IgD-negative memory B cell (primary cell): ENCODE measurements at regions not wholly inside any gene's neighbourhood (a gene's known extent, or its start where the extent isn't known, plus 50 kb on each side); places are given as distances from the start of the nearest gene placed in this dataset.

ENCODE experiments used
- H3K27ac Mint-ChIP-seq, 3 donors: one replicate each; pipeline ENCODE4 v1.8.0; 2020 to 2022; ENCODE audit warnings: mild to moderate bottlenecking in 3 of 3, mixed read lengths in 3 of 3, moderate library complexity in 1 of 3
- H3K27me3 Mint-ChIP-seq: one replicate; pipeline ENCODE4 v1.8.0; 2021; ENCODE audit warnings: mixed read lengths
- H3K36me3 Mint-ChIP-seq: one replicate; pipeline ENCODE4 v1.8.0; 2020; ENCODE audit warnings: mild to moderate bottlenecking, mixed read lengths
- H3K4me1 Mint-ChIP-seq, 3 donors: one replicate each; pipeline ENCODE4 v1.8.0; 2020 to 2022; ENCODE audit warnings: mixed read lengths in 3 of 3, mild to moderate bottlenecking in 1 of 3
- H3K4me3 Mint-ChIP-seq, 4 donors: one replicate each; pipeline ENCODE4 v1.8.0; 2020 to 2022; ENCODE audit warnings: mild to moderate bottlenecking in 4 of 4, mixed read lengths in 4 of 4, moderate library complexity in 3 of 4
- H3K9me3 Mint-ChIP-seq, 3 donors: one replicate each; pipeline ENCODE4 v1.8.0; 2020 to 2021; ENCODE audit warnings: mixed read lengths in 3 of 3, mild to moderate bottlenecking in 1 of 3

- Mint-ChIP-seq H3K27ac (no peak overlapping the region), H3K36me3 (no peaks in the 10 kb centered on the region), H3K9me3 (peaks cover 0 to 2% (median 0%) of the 10 kb centered on the region in 3 donors), H3K27me3 (no peaks in the 10 kb centered on the region), H3K4me1 (no peaks in the 10 kb centered on the region), H3K4me3 (no peak overlapping the region)
Observed at GRCh38 chr16:74143171-74143570, 153.4 kb upstream of the PSMD7 start.

GRCh38 chr16:74141015-74141414 lies 155.6 kb upstream of the PSMD7 start:
- H3K36me3 Mint-ChIP-seq = no peaks in the 10 kb centered on the region
- no peak overlapping the region for H3K27ac Mint-ChIP-seq
- no peaks in the 10 kb centered on the region for H3K4me1 Mint-ChIP-seq
- no peak overlapping the region for H3K4me3 Mint-ChIP-seq
- H3K27me3 Mint-ChIP-seq = no peaks in the 10 kb centered on the region
- H3K9me3 Mint-ChIP-seq = peaks cover 0 to 2% (median 0%) of the 10 kb centered on the region in 3 donors

- H3K9me3 Mint-ChIP-seq = peaks cover 0 to 2% (median 0%) of the 10 kb centered on the region in 3 donors
- H3K27me3 Mint-ChIP-seq = no peaks in the 10 kb centered on the region
- H3K27ac Mint-ChIP-seq = no peak overlapping the region
- no peaks in the 10 kb centered on the region for H3K36me3 Mint-ChIP-seq
- H3K4me3 Mint-ChIP-seq = no peak overlapping the region
- no peaks in the 10 kb centered on the region for H3K4me1 Mint-ChIP-seq
Observed at GRCh38 chr16:74140557-74140956, 156.1 kb upstream of the PSMD7 start.

- H3K4me1 Mint-ChIP-seq = no peaks in the 10 kb centered on the region
Observed at GRCh38 chr16:74123826-74124225, 172.8 kb upstream of the PSMD7 start.

GRCh38 chr16:74123195-74123594 lies 173.4 kb upstream of the PSMD7 start:
- Mint-ChIP-seq H3K4me1 (no peaks in the 10 kb centered on the region), H3K27ac (no peak overlapping the region)

More at GRCh38 chr16:74123826-74124225, 172.8 kb upstream of the PSMD7 start:
- Mint-ChIP-seq H3K36me3 (no peaks in the 10 kb centered on the region), H3K27ac (no peak overlapping the region), H3K9me3 (peaks cover 0 to 14% (median 9%) of the 10 kb centered on the region in 3 donors), H3K4me3 (no peak overlapping the region), H3K27me3 (no peaks in the 10 kb centered on the region)

GRCh38 chr16:74117798-74118197 lies 178.8 kb upstream of the PSMD7 start:
- Mint-ChIP-seq H3K36me3 (no peaks in the 10 kb centered on the region), H3K4me3 (no peak overlapping the region), H3K9me3 (peaks cover 0 to 5% (median 0%) of the 10 kb centered on the region in 3 donors), H3K4me1 (peaks cover 0 to 1% (median 0%) of the 10 kb centered on the region in 3 donors), H3K27ac (no peak overlapping the region), H3K27me3 (no peaks in the 10 kb centered on the region)

More at GRCh38 chr16:74123195-74123594, 173.4 kb upstream of the PSMD7 start:
- no peaks in the 10 kb centered on the region for H3K27me3 Mint-ChIP-seq
- H3K9me3 Mint-ChIP-seq = peaks cover 0 to 14% (median 9%) of the 10 kb centered on the region in 3 donors
- no peaks in the 10 kb centered on the region for H3K36me3 Mint-ChIP-seq
- no peak overlapping the region for H3K4me3 Mint-ChIP-seq

- Mint-ChIP-seq H3K27ac (no peak overlapping the region), H3K4me3 (no peak overlapping the region)
Observed at GRCh38 chr16:74113545-74113944, 183.1 kb upstream of the PSMD7 start.

GRCh38 chr16:74111456-74111982 lies 185.1 kb upstream of the PSMD7 start:
- no peak overlapping the region for H3K27ac Mint-ChIP-seq
- H3K9me3 Mint-ChIP-seq = peaks cover 0 to 6% (median 0%) of the 10 kb centered on the region in 3 donors
- no peak overlapping the region for H3K4me3 Mint-ChIP-seq
- peaks cover 1 to 4% (median 4%) of the 10 kb centered on the region in 3 donors for H3K4me1 Mint-ChIP-seq
- H3K36me3 Mint-ChIP-seq = no peaks in the 10 kb centered on the region
- peaks cover 3% of the 10 kb centered on the region for H3K27me3 Mint-ChIP-seq

More at GRCh38 chr16:74113545-74113944, 183.1 kb upstream of the PSMD7 start:
- H3K9me3 Mint-ChIP-seq = peaks cover 0 to 6% (median 0%) of the 10 kb centered on the region in 3 donors
- peaks cover 0 to 1% (median 0%) of the 10 kb centered on the region in 3 donors for H3K4me1 Mint-ChIP-seq
- no peaks in the 10 kb centered on the region for H3K36me3 Mint-ChIP-seq
- no peaks in the 10 kb centered on the region for H3K27me3 Mint-ChIP-seq

- no peaks in the 10 kb centered on the region for H3K36me3 Mint-ChIP-seq
Observed at GRCh38 chr16:74107795-74108610, 188.6 kb upstream of the PSMD7 start.

GRCh38 chr16:74104022-74104421 lies 192.6 kb upstream of the PSMD7 start:
- Mint-ChIP-seq H3K4me1 (peaks cover 0 to 4% (median 4%) of the 10 kb centered on the region in 3 donors), H3K9me3 (peaks cover 0 to 6% (median 0%) of the 10 kb centered on the region in 3 donors), H3K36me3 (no peaks in the 10 kb centered on the region), H3K4me3 (no peak overlapping the region), H3K27me3 (peaks cover 3% of the 10 kb centered on the region), H3K27ac (no peak overlapping the region)

More at GRCh38 chr16:74107795-74108610, 188.6 kb upstream of the PSMD7 start:
- Mint-ChIP-seq H3K4me1 (peaks cover 0 to 4% (median 4%) of the 10 kb centered on the region in 3 donors), H3K9me3 (peaks cover 0 to 1% (median 0%) of the 10 kb centered on the region in 3 donors), H3K27ac (no peak overlapping the region), H3K27me3 (peaks cover 3% of the 10 kb centered on the region), H3K4me3 (peak overlapping the region in 1 of 4 donors; percentile 70)

- Mint-ChIP-seq H3K4me1 (no peaks in the 10 kb centered on the region), H3K36me3 (no peaks in the 10 kb centered on the region), H3K9me3 (peaks cover 0 to 11% (median 0%) of the 10 kb centered on the region in 3 donors), H3K27me3 (no peaks in the 10 kb centered on the region), H3K27ac (no peak overlapping the region), H3K4me3 (no peak overlapping the region)
Observed at GRCh38 chr16:74101379-74102137, 195.1 kb upstream of the PSMD7 start.

- no peaks in the 10 kb centered on the region for H3K4me1 Mint-ChIP-seq
- H3K27me3 Mint-ChIP-seq = no peaks in the 10 kb centered on the region
- no peak overlapping the region for H3K27ac Mint-ChIP-seq
- H3K36me3 Mint-ChIP-seq = no peaks in the 10 kb centered on the region
- H3K9me3 Mint-ChIP-seq = peaks cover 0 to 11% (median 3%) of the 10 kb centered on the region in 3 donors
- no peak overlapping the region for H3K4me3 Mint-ChIP-seq
Observed at GRCh38 chr16:74100395-74101326, 196.0 kb upstream of the PSMD7 start.

GRCh38 chr16:74099530-74099929 lies 197.1 kb upstream of the PSMD7 start:
- Mint-ChIP-seq H3K9me3 (peaks cover 0 to 11% (median 3%) of the 10 kb centered on the region in 3 donors), H3K27ac (no peak overlapping the region), H3K36me3 (no peaks in the 10 kb centered on the region), H3K4me1 (no peaks in the 10 kb centered on the region), H3K27me3 (no peaks in the 10 kb centered on the region), H3K4me3 (no peak overlapping the region)

- peaks cover 0 to 5% (median 3%) of the 10 kb centered on the region in 3 donors for H3K9me3 Mint-ChIP-seq
- H3K4me1 Mint-ChIP-seq = no peaks in the 10 kb centered on the region
- no peak overlapping the region for H3K4me3 Mint-ChIP-seq
- no peaks in the 10 kb centered on the region for H3K36me3 Mint-ChIP-seq
- H3K27me3 Mint-ChIP-seq = no peaks in the 10 kb centered on the region
- H3K27ac Mint-ChIP-seq = no peak overlapping the region
Observed at GRCh38 chr16:74094962-74095361, 201.7 kb upstream of the PSMD7 start.
